ENCODE measurements at regions not wholly inside any gene's neighbourhood (a gene's known extent, or its start where the extent isn't known, plus 50 kb on each side); places are given as distances from the start of the nearest gene placed in this dataset.
A peak's percentile ranks its signal among the peaks of the same experiment; 100 is the strongest.

GRCh38 chr13:31049083-31049482 is 112.6 kb downstream of the HSPH1 start:
- no peak for DNase-seq (ENCODE audit: low spot score)

- no peak for DNase-seq (ENCODE audit: low spot score)
Measured at GRCh38 chr13:31048521-31048920, 113.2 kb downstream of the HSPH1 start.

- peak; percentile 97 for DNase-seq (ENCODE audit: low spot score)
Measured at GRCh38 chr13:31046711-31047279, 114.3 kb downstream of the TEX26 start.

GRCh38 chr13:31045286-31046081 is 113.0 kb downstream of the TEX26 start:
- DNase-seq (ENCODE audit: low spot score) = no peak

GRCh38 chr13:31044364-31045285 is 112.2 kb downstream of the TEX26 start:
- peak; percentile 84 for DNase-seq (ENCODE audit: low spot score)

- DNase-seq (ENCODE audit: low spot score) = no peak
Measured at GRCh38 chr13:31043957-31044356, 111.5 kb downstream of the TEX26 start.

- no peak for DNase-seq (ENCODE audit: low spot score)
Measured at GRCh38 chr13:31042481-31043165, 110.2 kb downstream of the TEX26 start.

- no peak for DNase-seq (ENCODE audit: low spot score)
Measured at GRCh38 chr13:31042049-31042448, 109.6 kb downstream of the TEX26 start.

GRCh38 chr13:31038834-31039552 is 106.5 kb downstream of the TEX26 start:
- no peak for DNase-seq (ENCODE audit: low spot score)

GRCh38 chr13:31037874-31038500 is 105.5 kb downstream of the TEX26 start:
- DNase-seq (ENCODE audit: low spot score) = no peak

- no peak for DNase-seq (ENCODE audit: low spot score)
Measured at GRCh38 chr13:31036731-31037695, 104.6 kb downstream of the TEX26 start.

GRCh38 chr13:31035185-31035965 is 102.9 kb downstream of the TEX26 start:
- DNase-seq (ENCODE audit: low spot score) = no peak

GRCh38 chr13:31032528-31033113 is 100.2 kb downstream of the TEX26 start:
- no peak for DNase-seq (ENCODE audit: low spot score)

GRCh38 chr13:31031482-31031881 is 99.0 kb downstream of the TEX26 start:
- DNase-seq (ENCODE audit: low spot score) = no peak

GRCh38 chr13:31029102-31029501 is 96.6 kb downstream of the TEX26 start:
- DNase-seq (ENCODE audit: low spot score) = peak; percentile 88

- no peak for DNase-seq (ENCODE audit: low spot score)
Measured at GRCh38 chr13:31027136-31027535, 94.7 kb downstream of the TEX26 start.
